HG03045 (cell line): ENCODE measurements at regions not wholly inside any gene's neighbourhood (a gene's known extent, or its start where the extent isn't known, plus 50 kb on each side); places are given as distances from the start of the nearest gene placed in this dataset.

ENCODE experiments used
- ATAC-seq: cut with Tn5 transposase; IDR thresholded peaks from one replicate; pipeline ENCODE4 v1.9.1; 2021; ENCODE audit warnings: mild to moderate bottlenecking, moderate library complexity; ENCODE audit not compliant: unreplicated experiment

GRCh38 chr5:23007762-23008161 is 154.6 kb upstream of the CDH12 start:
- no peak for ATAC-seq

GRCh38 chr5:23007236-23007635 is 154.1 kb upstream of the CDH12 start:
- no peak for ATAC-seq

GRCh38 chr5:23001120-23001519 is 148.0 kb upstream of the CDH12 start:
- no peak for ATAC-seq

GRCh38 chr5:22998774-22999173 is 145.6 kb upstream of the CDH12 start:
- ATAC-seq = no peak

GRCh38 chr5:22998362-22998761 is 145.2 kb upstream of the CDH12 start:
- no peak for ATAC-seq

- ATAC-seq = no peak
These were observed 135.8 kb upstream of the CDH12 start for GRCh38 chr5:22988937-22989336.

GRCh38 chr5:22986281-22986680 is 133.1 kb upstream of the CDH12 start:
- ATAC-seq = no peak

- ATAC-seq = no peak
These were observed 132.3 kb upstream of the CDH12 start for GRCh38 chr5:22985446-22985845.

GRCh38 chr5:22970956-22971618 is 117.9 kb upstream of the CDH12 start:
- no peak for ATAC-seq

- ATAC-seq = no peak
These were observed 117.3 kb upstream of the CDH12 start for GRCh38 chr5:22970491-22970890.

- ATAC-seq = no peak
These were observed 115.2 kb upstream of the CDH12 start for GRCh38 chr5:22968386-22968785.

GRCh38 chr5:22965960-22966359 is 112.8 kb upstream of the CDH12 start:
- no peak for ATAC-seq

- no peak for ATAC-seq
These were observed 111.5 kb upstream of the CDH12 start for GRCh38 chr5:22964632-22965031.

GRCh38 chr5:22958462-22959262 is 105.5 kb upstream of the CDH12 start:
- no peak for ATAC-seq

GRCh38 chr5:22947921-22948320 is 94.8 kb upstream of the CDH12 start:
- ATAC-seq = no peak

- ATAC-seq = no peak
These were observed 85.2 kb upstream of the CDH12 start for GRCh38 chr5:22938362-22938761.

- ATAC-seq = no peak
These were observed 75.8 kb upstream of the CDH12 start for GRCh38 chr5:22928821-22929482.

GRCh38 chr5:22926574-22926973 is 73.4 kb upstream of the CDH12 start:
- ATAC-seq = no peak

GRCh38 chr5:22918511-22918910 is 65.4 kb upstream of the CDH12 start:
- ATAC-seq = no peak

GRCh38 chr5:22916393-22916792 is 63.2 kb upstream of the CDH12 start:
- no peak for ATAC-seq

- ATAC-seq = no peak
These were observed 57.9 kb upstream of the CDH12 start for GRCh38 chr5:22911019-22911418.

- no peak for ATAC-seq
These were observed 57.4 kb upstream of the CDH12 start for GRCh38 chr5:22910523-22910922.
